HG03039 (cell line): ENCODE measurements at regions not wholly inside any gene's neighbourhood (a gene's known extent, or its start where the extent isn't known, plus 50 kb on each side); places are given as distances from the start of the nearest gene placed in this dataset.
"Not testable (repeated sequence)": the region's sequence is repeated elsewhere in the genome, so short reads cannot be mapped to it uniquely, and the experiment has no call there.

Experiments
- ATAC-seq: cut with Tn5 transposase; IDR thresholded peaks from one replicate; pipeline ENCODE4 v1.9.1; 2021; ENCODE audit warnings: mild to moderate bottlenecking, moderate library complexity; ENCODE audit not compliant: unreplicated experiment

GRCh38 chr22:47420211-47420610, 657.8 kb downstream of the TBC1D22A start:
- no peak for ATAC-seq

- ATAC-seq: no peak
These were observed 656.8 kb downstream of the TBC1D22A start for GRCh38 chr22:47419239-47419638.

DNA sequence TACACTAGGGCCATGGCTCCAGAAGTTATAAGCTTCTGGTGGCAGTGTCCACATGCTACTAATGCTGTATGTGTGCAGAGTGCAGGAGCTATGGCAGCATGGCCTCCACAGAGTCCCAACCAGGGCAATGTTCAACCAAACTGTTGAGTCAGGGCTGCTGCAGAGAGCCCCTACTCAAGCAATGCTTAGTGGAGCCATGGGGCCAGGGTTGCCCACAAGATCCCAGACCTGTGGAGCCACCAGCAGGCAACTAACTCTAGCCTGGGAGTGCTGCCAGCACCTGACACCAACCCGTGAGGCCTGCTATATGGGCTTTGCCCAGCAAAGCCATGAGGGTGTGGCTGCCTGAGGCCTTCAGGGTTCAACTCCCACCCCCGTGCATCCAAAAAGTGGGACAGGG, 655.2 kb downstream of the TBC1D22A start:
- no peak for ATAC-seq

- ATAC-seq: no peak
These were observed 648.6 kb downstream of the TBC1D22A start for GRCh38 chr22:47411006-47411405.

DNA sequence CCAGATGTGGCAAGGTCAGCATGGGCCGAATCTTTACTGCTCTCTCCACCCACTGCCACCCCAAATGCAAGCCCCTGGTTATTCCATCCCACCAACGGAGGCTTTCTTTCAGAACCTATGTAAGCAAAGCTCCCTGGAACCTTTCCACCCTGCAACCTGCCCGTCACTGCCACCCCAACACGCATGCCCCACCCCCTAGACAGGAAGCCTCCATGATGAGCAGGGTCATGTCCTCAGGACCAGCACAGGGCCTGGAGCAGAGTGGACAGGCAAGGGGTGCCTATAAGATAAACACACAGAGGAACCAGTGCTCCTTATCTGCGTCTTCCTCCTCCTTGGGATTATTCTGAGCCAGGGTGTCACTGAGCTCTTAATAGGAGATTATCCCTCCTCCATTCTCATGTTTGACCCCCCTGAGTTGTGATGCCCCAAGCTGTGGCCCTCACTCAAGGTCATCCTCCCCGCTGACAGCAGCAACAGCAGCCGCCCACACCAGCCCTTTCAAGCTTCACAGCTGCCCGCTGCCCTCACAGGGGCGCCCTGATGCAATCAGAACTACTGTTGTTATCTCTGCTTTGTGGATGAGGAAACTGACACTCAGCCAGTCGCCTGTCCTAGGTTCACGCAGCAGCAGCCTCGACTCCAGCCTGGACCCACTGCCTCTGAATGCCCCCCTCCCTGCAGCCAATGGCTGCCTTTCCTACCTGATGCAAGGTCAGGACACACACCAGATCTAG, 647.3 kb downstream of the TBC1D22A start:
- no peak for ATAC-seq

GRCh38 chr22:47408409-47408808, 646.0 kb downstream of the TBC1D22A start:
- ATAC-seq: no peak

DNA sequence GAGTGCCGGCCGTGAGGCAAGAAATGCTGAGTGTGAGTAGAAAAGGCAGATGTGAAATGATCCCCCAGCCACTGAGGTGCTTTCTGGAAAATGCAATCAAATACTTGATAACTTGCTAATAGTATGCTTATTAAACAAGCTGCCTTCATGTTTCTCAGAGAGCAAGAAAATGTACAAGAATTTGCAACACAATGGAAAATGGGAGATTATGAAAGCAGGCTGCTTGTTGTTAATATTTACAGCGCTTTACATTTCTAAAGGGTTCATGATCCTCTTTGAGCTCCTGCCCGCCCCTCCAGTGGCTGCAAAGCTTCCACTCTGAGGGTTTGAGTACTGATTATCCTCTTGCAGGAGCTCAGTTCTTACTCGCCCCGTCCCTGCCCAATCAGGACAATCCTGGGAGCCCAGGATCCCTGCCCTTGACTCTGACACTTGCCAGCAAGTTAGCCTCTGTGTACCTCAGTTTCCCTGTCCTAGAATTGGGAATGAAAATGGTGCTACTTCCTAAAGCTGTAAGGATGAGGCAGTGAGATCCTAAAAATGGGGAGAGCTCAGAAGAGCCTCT, 645.1 kb downstream of the TBC1D22A start:
- ATAC-seq: no peak

GRCh38 chr22:47406896-47407295, 644.4 kb downstream of the TBC1D22A start:
- ATAC-seq: no peak

GRCh38 chr22:47406180-47406834, 643.9 kb downstream of the TBC1D22A start:
- ATAC-seq: no peak

DNA sequence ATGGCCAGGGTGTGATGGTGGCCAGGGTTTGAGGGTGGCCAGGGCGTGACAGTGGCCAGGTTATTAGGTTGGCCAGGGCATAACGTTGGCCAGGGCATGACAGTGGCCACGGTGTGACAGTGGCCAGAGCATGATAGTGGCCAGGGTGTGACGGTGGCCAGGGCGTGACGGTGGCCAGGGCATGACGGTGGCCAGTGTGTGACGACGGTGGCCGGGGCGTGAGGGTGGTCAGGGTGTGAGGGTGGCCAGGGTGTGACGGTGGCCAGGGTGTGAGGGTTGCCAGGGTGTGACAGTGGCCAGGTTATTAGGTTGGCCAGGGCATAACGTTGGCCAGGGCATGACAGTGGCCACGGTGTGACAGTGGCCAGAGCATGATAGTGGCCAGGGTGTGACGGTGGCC, 642.8 kb downstream of the TBC1D22A start:
- not testable (repeated sequence) for ATAC-seq

DNA sequence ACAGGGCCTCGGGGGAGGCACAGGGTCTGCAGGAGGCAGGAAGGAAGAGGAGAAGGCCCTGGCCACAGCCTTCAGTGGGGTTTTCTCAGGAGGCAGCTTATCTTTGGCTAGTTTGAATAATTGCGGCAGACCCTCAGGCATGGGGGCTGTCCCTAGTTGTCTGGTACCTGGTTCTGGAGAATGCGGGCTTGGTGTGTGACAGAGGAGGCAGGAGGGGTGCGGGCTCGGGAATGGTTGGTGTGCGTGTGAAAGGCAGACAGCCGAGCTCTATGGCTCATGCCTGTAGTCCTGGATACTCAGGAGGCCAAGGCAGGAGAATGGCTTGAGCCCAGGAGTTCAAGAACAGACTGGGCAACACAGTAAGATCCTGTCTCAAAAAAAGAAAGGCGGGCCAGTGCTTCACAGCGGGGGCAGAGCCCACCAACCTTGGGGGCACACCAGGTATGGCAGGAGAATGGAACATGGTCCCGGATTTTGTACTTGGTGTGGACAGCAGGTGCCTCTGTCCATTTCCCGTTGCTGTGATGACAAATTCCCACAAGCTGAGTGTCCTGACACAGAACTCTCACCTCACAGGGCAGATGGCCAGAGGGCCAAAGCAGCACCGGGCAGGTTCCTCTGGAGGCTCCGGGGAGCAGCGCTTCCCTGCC, 640.6 kb downstream of the TBC1D22A start:
- no peak for ATAC-seq

DNA sequence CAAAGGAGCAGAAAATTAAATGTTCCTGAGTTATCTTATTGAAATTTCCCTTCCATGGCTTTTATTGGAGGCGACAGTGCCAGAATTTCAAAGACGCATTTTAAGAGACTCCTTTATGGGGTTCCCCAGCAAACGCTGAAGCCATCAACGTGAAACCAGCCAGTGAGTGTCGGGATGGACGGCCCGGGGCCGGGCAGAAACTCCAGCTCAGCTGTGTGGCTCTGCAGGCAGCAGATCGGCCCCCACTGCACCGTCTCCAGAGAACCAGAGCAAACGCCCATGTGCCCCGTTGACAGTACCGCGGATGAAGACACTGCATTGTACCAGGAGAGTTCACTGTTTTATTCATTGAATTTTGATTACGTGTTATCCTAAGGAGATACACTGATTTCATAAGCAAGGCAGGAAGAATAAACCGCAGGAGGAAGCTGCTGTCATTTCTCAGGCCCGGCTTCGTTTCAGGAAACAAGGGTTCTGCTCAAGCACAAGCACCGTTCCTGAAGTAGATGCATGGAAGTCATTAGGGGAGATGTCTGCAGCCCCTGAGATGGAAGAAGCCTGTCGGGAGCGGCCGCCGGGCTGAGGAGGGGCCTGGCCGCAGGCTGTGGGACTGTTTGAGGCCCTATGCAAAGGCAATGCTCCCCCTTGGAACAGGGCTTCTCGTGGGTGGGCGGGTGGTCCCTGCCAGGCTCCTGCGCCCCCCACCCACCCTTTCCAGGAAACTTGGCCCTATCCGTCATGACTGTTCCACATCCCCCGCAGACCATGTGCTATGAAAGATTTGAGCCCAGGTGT, 639.7 kb downstream of the TBC1D22A start:
- no peak for ATAC-seq

GRCh38 chr22:47401592-47401898, 639.1 kb downstream of the TBC1D22A start:
- ATAC-seq: no peak

DNA sequence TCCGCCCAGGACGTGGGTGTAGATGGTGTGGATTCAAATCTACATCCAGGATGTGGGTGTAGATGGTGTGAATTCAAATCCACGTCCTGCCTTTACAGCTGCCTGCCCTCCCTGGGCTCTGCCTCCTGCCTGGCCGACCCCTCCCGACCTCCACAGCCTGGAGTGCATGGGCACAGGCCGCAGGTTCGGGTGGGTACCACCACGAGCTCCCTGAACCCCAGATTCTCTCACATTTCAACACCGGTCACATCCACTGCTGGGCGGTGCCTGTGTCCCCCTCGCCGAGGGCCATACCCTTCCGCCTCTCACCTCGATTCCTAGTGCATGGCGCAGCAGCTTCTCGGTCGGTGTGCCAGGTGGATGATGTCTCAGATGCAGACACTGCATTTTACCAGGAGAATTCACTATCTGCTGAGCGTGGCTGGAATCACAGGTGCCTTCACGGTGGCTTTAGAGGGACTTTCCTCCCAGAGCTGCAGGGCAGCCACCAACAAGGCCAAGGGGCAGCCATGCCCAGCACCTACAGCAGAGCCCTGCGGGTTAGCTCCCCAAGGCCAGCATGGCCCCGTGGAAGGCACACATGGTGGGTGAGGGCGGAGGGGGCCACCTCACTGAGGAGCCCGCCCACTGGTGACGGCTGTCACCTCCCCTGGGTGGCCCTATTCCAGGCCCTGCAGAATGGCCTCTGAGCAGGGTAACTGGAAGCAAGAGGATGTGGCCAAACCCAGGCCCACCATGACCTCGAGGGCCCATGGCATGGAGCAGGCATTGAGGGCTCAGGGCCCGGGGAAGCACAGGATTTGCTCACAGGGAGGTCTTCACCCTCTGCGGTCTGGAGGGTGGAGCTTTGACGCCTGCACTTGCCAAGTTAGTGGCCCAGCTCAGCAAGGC, 638.5 kb downstream of the TBC1D22A start:
- ATAC-seq: no peak

DNA sequence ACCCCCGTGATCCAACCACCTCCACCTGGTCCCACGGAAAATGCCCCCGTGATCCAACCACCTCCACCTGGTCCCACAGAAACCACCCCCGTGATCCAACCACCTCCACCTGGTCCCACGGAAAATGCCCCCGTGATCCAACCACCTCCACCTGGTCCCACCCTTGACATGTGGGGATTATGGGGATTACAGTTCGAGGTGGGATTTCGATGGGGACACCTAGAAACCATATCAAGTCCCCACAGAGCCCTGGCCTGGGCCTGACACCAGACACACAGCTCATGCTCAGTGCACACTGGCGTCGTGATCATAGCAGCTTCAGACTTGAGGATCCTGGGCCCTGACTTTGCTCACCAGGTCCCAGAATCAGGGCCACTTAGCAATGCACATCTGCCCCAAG, 637.7 kb downstream of the TBC1D22A start:
- not testable (repeated sequence) for ATAC-seq

DNA sequence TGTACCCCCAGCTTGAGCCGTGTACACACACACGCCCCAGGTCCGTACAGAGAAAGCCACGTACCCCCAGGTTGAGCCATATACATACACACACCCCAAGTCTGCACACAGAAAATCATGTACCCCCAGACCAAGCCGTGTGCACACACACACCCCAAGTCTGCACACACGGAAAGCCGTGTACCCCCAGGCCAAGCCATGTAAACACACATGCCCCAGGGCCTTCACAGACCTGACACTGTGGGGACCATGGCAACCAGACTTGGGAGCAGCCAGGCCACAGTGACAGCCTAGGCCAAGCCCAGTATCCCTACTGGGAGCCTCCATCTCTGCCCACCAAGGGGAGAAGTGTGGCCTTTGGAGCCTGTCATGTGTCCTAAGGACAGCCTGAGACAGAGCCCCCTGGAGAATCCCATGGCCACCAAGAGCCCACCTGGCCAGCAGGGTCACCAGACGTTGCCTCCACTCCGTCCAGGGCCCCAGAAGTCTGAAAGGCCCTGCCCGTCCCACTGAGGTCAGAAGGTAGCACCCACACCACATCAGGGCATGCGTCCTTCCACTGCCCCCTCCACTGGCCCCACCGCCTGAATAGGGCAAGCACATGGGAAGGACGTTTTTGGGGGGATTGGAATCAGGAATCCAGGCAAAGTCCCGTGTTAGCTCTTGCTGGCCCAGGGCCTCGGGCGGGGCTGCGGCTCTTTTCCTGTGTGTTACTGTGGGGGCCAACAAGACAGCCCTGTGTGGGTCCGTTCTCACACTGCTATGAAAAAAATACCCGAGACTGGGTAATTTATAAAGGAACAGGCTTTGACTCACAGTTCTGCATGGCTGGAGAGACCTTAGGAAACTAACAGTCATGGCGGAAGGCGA, 636.7 kb downstream of the TBC1D22A start:
- no peak for ATAC-seq

- no peak for ATAC-seq
These were observed 636.0 kb downstream of the TBC1D22A start for GRCh38 chr22:47398491-47398890.

GRCh38 chr22:47397673-47398072, 635.2 kb downstream of the TBC1D22A start:
- no peak for ATAC-seq

DNA sequence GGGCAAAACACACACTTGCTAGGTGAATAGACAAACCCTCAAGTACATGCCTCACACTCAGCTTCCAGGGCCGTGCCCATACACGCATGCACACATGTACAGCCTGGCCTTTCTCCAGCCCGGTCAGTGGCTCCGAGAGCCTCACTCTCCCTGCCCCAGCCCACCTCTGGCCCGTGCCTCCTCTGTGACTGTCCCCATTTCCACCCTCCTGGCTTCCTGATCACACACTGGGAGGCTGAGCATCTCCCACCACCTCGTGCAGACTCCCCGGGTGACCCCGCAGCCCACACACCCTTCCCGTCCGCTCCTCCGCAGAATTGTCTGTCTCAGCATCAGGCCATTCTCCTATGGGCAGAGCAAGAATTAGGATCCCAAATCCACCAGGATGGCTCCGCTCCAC, 634.1 kb downstream of the TBC1D22A start:
- no peak for ATAC-seq
